Muscle layer of colon (tissue), 2 donors: ENCODE measurements at regions not wholly inside any gene's neighbourhood (a gene's known extent, or its start where the extent isn't known, plus 50 kb on each side); places are given as distances from the start of the nearest gene placed in this dataset.

Experiments used
- H3K27ac ChIP-seq: one replicate; pipeline ENCODE4 v1.7.0; 2013; ENCODE audit warnings: low read depth, mild to moderate bottlenecking, low read length, moderate library complexity
- H3K27me3 ChIP-seq, 2 donors: one replicate each; pipeline ENCODE4 v1.7.0; 2013; ENCODE audit warnings: low read length in 2 of 2, mild to moderate bottlenecking in 2 of 2; ENCODE audit not compliant: insufficient read depth in 2 of 2, control insufficient read depth in 1 of 2
- H3K36me3 ChIP-seq: one replicate; pipeline ENCODE4 v1.7.0; 2013; ENCODE audit warnings: mild to moderate bottlenecking, low read length; ENCODE audit not compliant: insufficient read depth
- H3K4me1 ChIP-seq: one replicate; pipeline ENCODE4 v1.7.0; 2013; ENCODE audit warnings: mild to moderate bottlenecking, low read length; ENCODE audit not compliant: insufficient read depth
- H3K4me3 ChIP-seq, 2 donors: one replicate each; pipeline ENCODE4 v1.7.0; 2013; ENCODE audit warnings: low read length in 2 of 2, low read depth in 1 of 2, mild to moderate bottlenecking in 1 of 2, moderate library complexity in 1 of 2
- H3K9ac ChIP-seq: one replicate; pipeline ENCODE4 v1.7.0; 2013; ENCODE audit warnings: low read length
- H3K9me3 ChIP-seq: one replicate; pipeline ENCODE4 v1.7.0; 2013; ENCODE audit warnings: mild to moderate bottlenecking, low read length
- donor health status: abdominal sarcoma.
- donor health status: Adenocarcinoma of cecum.

- Histone ChIP-seq H3K27ac (no peak overlapping the region), H3K9me3 (no peaks in the 10 kb centered on the region), H3K27me3 (no peaks in the 10 kb centered on the region), H3K4me3 (no peak overlapping the region), H3K36me3 (no peaks in the 10 kb centered on the region), H3K4me1 (no peaks in the 10 kb centered on the region), H3K9ac (no peak overlapping the region)
Measured at GRCh38 chr5:118459490-118459889, 528.9 kb downstream of the DTWD2 start.

DNA sequence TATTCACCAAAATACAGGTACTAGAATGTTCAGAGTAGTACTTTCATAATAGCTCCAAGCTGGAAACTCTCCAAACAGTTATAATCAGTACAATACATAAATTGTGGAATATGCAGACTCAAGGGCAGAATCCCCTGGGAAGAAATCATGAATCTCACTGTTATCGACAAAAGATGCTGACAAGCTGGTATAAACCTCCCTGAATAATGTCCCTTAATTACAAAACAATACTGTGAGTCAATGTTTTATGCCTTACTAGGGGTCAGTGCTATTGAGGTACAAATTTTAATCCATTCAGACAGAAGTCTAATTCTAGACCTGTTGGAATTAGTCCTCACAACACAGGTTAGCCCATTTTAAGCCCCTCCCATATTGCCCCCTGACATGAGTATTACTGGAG, 532.3 kb downstream of the DTWD2 start:
- no peaks in the 10 kb centered on the region for H3K36me3 ChIP-seq
- H3K27ac ChIP-seq, result no peak overlapping the region
- H3K27me3 ChIP-seq, result no peaks in the 10 kb centered on the region
- no peak overlapping the region for H3K4me3 ChIP-seq
- no peak overlapping the region for H3K9ac ChIP-seq
- H3K9me3 ChIP-seq, result peaks cover 6% of the 10 kb centered on the region
- H3K4me1 ChIP-seq, result no peaks in the 10 kb centered on the region

GRCh38 chr5:118451697-118452247, 536.6 kb downstream of the DTWD2 start:
- no peaks in the 10 kb centered on the region for H3K27me3 ChIP-seq
- no peak overlapping the region for H3K4me3 ChIP-seq
- H3K9me3 ChIP-seq, result peaks cover 6% of the 10 kb centered on the region
- H3K4me1 ChIP-seq, result no peaks in the 10 kb centered on the region
- H3K27ac ChIP-seq, result no peak overlapping the region
- no peak overlapping the region for H3K9ac ChIP-seq
- H3K36me3 ChIP-seq, result no peaks in the 10 kb centered on the region

- no peak overlapping the region for H3K4me3 ChIP-seq
- peaks cover 6% of the 10 kb centered on the region for H3K9me3 ChIP-seq
- H3K27me3 ChIP-seq, result no peaks in the 10 kb centered on the region
- H3K4me1 ChIP-seq, result no peaks in the 10 kb centered on the region
- no peak overlapping the region for H3K9ac ChIP-seq
- no peak overlapping the region for H3K27ac ChIP-seq
- no peaks in the 10 kb centered on the region for H3K36me3 ChIP-seq
Measured at GRCh38 chr5:118450554-118451332, 537.6 kb downstream of the DTWD2 start.

DNA sequence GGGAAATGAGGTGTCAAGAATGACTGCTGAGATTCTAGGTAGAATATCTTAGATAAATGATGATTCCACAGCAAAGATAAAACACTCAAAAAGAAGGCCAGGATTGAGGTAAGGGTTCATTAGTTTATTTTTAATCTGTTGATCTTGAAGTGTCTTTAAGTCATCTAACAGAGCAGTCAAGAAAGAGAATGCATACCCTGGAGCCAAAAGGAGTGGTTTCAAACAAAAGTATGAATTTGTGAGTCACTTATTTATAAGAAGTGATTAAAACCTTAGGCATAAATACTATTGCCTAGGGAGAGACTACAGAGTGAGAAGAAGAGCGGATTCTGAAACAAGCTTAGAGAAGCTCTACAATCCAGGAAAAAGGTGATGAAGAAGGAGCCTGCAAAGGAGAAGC, 541.0 kb downstream of the DTWD2 start:
- no peaks in the 10 kb centered on the region for H3K27me3 ChIP-seq
- no peak overlapping the region for H3K27ac ChIP-seq
- H3K9me3 ChIP-seq, result peaks cover 6% of the 10 kb centered on the region
- no peaks in the 10 kb centered on the region for H3K4me1 ChIP-seq
- H3K36me3 ChIP-seq, result no peaks in the 10 kb centered on the region
- no peak overlapping the region for H3K9ac ChIP-seq
- H3K4me3 ChIP-seq, result no peak overlapping the region

DNA sequence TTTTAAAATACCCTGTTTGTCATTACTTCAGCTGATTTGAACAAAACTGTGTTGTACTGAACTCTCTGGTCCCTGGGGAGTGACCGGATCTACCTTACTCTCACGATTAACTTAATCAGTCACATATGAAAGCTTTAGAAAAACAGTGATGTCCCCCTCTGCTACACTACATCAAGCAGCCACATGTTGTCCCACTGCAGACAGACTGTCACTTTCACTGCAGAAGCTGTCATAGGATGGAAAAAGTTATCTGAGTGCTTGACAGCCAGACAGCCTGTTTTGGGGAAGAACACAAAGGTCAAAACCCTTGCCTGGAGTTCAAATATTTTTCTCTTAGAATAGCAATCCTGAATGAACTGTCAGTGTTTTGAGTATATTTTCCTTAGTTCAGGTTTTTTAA, 546.4 kb downstream of the DTWD2 start:
- H3K4me3 ChIP-seq, result no peak overlapping the region
- H3K9me3 ChIP-seq, result no peaks in the 10 kb centered on the region

DNA sequence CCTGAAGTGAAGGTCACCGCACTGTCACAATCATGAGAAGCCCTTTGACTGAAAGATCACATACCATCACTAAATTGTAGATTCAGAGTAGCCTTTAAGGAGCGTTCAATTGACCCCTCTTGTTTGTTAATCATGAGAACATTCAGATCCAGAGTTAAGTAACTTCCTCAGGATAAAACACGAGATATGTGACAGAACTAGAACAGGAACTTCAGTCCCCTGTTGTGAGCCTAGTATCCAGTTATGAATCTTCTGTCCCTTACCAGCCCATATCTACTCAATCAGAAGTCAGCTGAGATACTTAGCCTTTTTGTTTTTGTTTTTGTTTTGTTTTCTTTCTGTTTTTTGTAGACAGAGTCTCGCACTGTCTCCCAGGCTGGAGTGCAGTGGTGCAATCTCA, 547.3 kb downstream of the DTWD2 start:
- H3K9me3 ChIP-seq, result no peaks in the 10 kb centered on the region
- no peaks in the 10 kb centered on the region for H3K36me3 ChIP-seq

More for the DNA sequence above, 546.4 kb downstream of the DTWD2 start:
- Histone ChIP-seq H3K9ac (no peak overlapping the region), H3K27me3 (no peaks in the 10 kb centered on the region), H3K27ac (no peak overlapping the region), H3K4me1 (no peaks in the 10 kb centered on the region), H3K36me3 (no peaks in the 10 kb centered on the region)

DNA sequence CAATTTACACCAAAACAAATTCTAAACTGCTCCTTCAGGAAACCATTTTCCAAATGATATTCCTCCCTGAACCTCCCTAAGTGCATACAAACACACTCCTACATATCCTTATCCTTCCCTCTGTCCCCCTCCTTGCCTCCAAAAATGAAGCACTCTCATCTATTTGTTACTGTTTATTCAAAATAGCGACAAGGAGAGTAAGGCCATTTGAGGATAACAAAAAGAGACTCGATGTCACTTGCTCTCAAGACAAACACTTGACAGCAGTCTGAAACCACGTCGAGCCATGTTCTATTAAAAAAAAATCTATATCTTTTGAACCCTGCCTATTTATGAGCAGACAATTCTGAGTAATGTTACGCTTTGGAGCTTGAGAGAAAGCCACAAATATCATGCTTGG, 547.9 kb downstream of the DTWD2 start:
- no peaks in the 10 kb centered on the region for H3K9me3 ChIP-seq
- H3K4me1 ChIP-seq, result no peaks in the 10 kb centered on the region
- H3K9ac ChIP-seq, result no peak overlapping the region
- H3K27me3 ChIP-seq, result no peaks in the 10 kb centered on the region
- H3K36me3 ChIP-seq, result no peaks in the 10 kb centered on the region
- H3K27ac ChIP-seq, result no peak overlapping the region
- H3K4me3 ChIP-seq, result no peak overlapping the region

More for the DNA sequence above, 547.3 kb downstream of the DTWD2 start:
- no peaks in the 10 kb centered on the region for H3K4me1 ChIP-seq
- H3K27ac ChIP-seq, result no peak overlapping the region
- H3K9ac ChIP-seq, result no peak overlapping the region
- H3K4me3 ChIP-seq, result no peak overlapping the region
- no peaks in the 10 kb centered on the region for H3K27me3 ChIP-seq

- no peak overlapping the region for H3K4me3 ChIP-seq
- no peaks in the 10 kb centered on the region for H3K4me1 ChIP-seq
- H3K27ac ChIP-seq, result no peak overlapping the region
Measured at GRCh38 chr5:118439831-118440230, 548.5 kb downstream of the DTWD2 start.

DNA sequence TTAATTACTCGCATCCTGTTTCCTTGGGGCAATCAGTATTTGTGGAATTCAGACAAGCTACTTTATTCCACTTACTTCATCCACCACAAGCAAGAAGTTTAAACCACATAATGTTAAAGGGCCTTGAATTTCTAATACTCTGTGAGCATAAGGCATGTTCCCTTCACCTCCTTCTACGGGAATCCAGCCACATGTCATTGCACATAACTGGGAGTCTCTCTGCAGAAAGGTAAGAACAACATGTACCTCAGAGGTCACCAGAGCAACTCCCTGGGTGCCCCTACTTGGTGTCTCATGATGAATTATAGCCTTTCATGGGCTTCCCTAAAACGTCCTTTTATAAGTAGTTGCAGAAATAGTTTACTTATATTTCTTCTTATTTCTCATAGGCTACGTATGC, 553.2 kb downstream of the DTWD2 start:
- Histone ChIP-seq H3K4me3 (no peak overlapping the region), H3K9ac (no peak overlapping the region), H3K4me1 (peaks cover 4% of the 10 kb centered on the region), H3K27ac (no peak overlapping the region), H3K36me3 (no peaks in the 10 kb centered on the region), H3K9me3 (no peaks in the 10 kb centered on the region), H3K27me3 (no peaks in the 10 kb centered on the region)

More at GRCh38 chr5:118439831-118440230, 548.5 kb downstream of the DTWD2 start:
- no peak overlapping the region for H3K9ac ChIP-seq
- no peaks in the 10 kb centered on the region for H3K36me3 ChIP-seq
- no peaks in the 10 kb centered on the region for H3K27me3 ChIP-seq
- H3K9me3 ChIP-seq, result no peaks in the 10 kb centered on the region

DNA sequence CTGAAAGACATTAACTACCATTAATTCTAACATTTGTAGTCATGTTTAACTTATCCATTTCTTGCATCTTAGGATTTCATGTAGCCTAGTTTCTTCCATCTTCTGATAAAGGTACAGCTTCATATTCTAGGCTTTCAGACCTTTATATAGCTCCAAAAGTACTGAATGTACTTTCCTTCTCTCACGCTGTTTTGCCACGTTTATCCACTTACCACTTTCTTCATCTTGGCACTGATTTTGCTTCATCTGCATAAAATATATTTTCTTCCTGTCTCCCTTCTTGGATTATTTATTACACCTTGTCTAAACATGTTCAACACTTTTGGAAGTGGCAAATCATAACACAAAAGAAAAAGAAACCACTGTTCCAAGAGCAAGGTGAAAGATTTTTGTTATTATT, 553.8 kb downstream of the DTWD2 start:
- Histone ChIP-seq H3K9me3 (no peaks in the 10 kb centered on the region), H3K4me3 (no peak overlapping the region), H3K9ac (no peak overlapping the region), H3K36me3 (no peaks in the 10 kb centered on the region), H3K4me1 (peaks cover 4% of the 10 kb centered on the region), H3K27ac (no peak overlapping the region), H3K27me3 (no peaks in the 10 kb centered on the region)

DNA sequence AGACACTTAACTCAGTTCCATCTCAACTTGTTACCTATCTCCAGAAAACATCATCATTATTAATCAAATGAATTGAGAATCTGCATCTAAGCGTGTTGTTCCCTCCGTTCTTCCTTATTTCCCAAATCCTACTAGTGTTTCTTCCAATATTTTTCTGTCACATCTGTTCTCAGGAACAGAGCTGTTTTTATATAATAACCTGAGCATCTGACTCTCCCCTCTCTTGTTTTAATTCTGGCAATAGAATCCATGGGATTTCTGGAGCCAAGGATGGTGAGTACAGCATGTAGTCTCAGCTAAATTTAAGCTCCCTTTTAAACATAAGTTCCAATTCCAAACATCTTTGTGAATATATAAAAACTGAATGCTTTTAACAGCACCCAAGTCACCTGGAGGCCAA, 558.3 kb downstream of the DTWD2 start:
- Histone ChIP-seq H3K9me3 (no peaks in the 10 kb centered on the region), H3K4me1 (peaks cover 4% of the 10 kb centered on the region), H3K4me3 (no peak overlapping the region), H3K36me3 (no peaks in the 10 kb centered on the region), H3K27me3 (no peaks in the 10 kb centered on the region), H3K9ac (no peak overlapping the region), H3K27ac (no peak overlapping the region)
